GM11168 (cell line): ENCODE measurements at regions not wholly inside any gene's neighbourhood (a gene's known extent, or its start where the extent isn't known, plus 50 kb on each side); places are given as distances from the start of the nearest gene placed in this dataset.

Experiments
- in situ Hi-C: fragments of 300-500 bp; cut with MboI; formaldehyde crosslinking; loops from one replicate; pipeline ENCODE4 v1.12.0; 2022; ENCODE audit warnings: low sequenced_read_pairs; ENCODE audit not compliant: unreplicated experiment

GRCh38 chr5:105508519-105508918 lies 1945.9 kb upstream of the NUDT12 start:
- in situ Hi-C loops = no loop called here

GRCh38 chr5:105506692-105507277 lies 1944.2 kb upstream of the NUDT12 start:
- in situ Hi-C loops = no loop called here

- in situ Hi-C loops = no loop called here
These were observed 1941.4 kb upstream of the NUDT12 start for GRCh38 chr5:105503950-105504349.

- in situ Hi-C loops = no loop called here
These were observed 1938.7 kb upstream of the NUDT12 start for GRCh38 chr5:105501315-105501714.

GRCh38 chr5:105475401-105475800 lies 1912.8 kb upstream of the NUDT12 start:
- in situ Hi-C loops = no loop called here

GRCh38 chr5:105462377-105462776 lies 1899.8 kb upstream of the NUDT12 start:
- in situ Hi-C loops = no loop called here

GRCh38 chr5:105460721-105461120 lies 1898.1 kb upstream of the NUDT12 start:
- in situ Hi-C loops = no loop called here

GRCh38 chr5:105453216-105453807 lies 1890.7 kb upstream of the NUDT12 start:
- in situ Hi-C loops = no loop called here

GRCh38 chr5:105448271-105448670 lies 1885.7 kb upstream of the NUDT12 start:
- in situ Hi-C loops = no loop called here

GRCh38 chr5:105430516-105430915 lies 1867.9 kb upstream of the NUDT12 start:
- in situ Hi-C loops = no loop called here

- in situ Hi-C loops = no loop called here
These were observed 1866.1 kb upstream of the NUDT12 start for GRCh38 chr5:105428451-105429380.

GRCh38 chr5:105414067-105414466 lies 1851.5 kb upstream of the NUDT12 start:
- in situ Hi-C loops = no loop called here

GRCh38 chr5:105413406-105413990 lies 1850.9 kb upstream of the NUDT12 start:
- in situ Hi-C loops = no loop called here

GRCh38 chr5:105409695-105410094 lies 1847.1 kb upstream of the NUDT12 start:
- in situ Hi-C loops = no loop called here

GRCh38 chr5:105407200-105407599 lies 1844.6 kb upstream of the NUDT12 start:
- in situ Hi-C loops = no loop called here

GRCh38 chr5:105397749-105398148 lies 1835.2 kb upstream of the NUDT12 start:
- in situ Hi-C loops = no loop called here

GRCh38 chr5:105392710-105393149 lies 1830.1 kb upstream of the NUDT12 start:
- in situ Hi-C loops = no loop called here

GRCh38 chr5:105392122-105392709 lies 1829.6 kb upstream of the NUDT12 start:
- in situ Hi-C loops = no loop called here

GRCh38 chr5:105380126-105380525 lies 1817.5 kb upstream of the NUDT12 start:
- in situ Hi-C loops = no loop called here

GRCh38 chr5:105371169-105371568 lies 1808.6 kb upstream of the NUDT12 start:
- in situ Hi-C loops = no loop called here
